ENCODE measurements at regions not wholly inside any gene's neighbourhood (a gene's known extent, or its start where the extent isn't known, plus 50 kb on each side); places are given as distances from the start of the nearest gene placed in this dataset.
A peak's percentile ranks its signal among the peaks of the same experiment; 100 is the strongest.
"Not testable (repeated sequence)": the region's sequence is repeated elsewhere in the genome, so short reads cannot be mapped to it uniquely, and the experiment has no call there.

DNA sequence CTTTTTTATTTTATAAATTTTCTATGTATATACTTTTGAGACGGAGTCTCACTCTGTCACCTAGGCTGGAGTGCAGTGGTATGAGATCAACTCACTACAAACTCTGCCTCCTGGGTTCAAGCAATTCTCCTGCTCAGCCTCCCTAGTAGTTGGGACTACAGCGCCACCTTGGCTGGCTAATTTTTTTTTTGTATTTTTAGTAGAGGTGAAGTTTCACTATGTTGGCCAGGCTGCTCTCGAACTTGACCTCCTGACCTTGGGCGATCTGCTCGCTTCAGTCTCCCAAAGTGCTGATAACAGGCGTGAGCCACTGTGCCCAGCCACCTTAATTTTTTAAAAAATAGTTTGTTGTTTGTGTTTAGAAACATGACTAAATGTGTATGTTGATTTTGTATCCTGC, 76.6 kb downstream of the FBXO4 start:
- H3K4me3 Mint-ChIP-seq = no peak overlapping the region
- DNase-seq (ENCODE audit: low spot score) (no peak), ATAC-seq (peak; percentile 71)
- peaks cover 21% of the 10 kb centered on the region for H3K9me3 Mint-ChIP-seq
- no peak overlapping the region for H3K27ac Mint-ChIP-seq
- ChIA-PET POLR2A (no interaction called here), CTCF (no interaction called here)
- H3K4me1 Mint-ChIP-seq = no peaks in the 10 kb centered on the region
- no peak for TF ChIP-seq FOXP1 (CRISPR knock-in tag; IDR thresholded peaks at IDR 0.05; ENCODE audit: borderline replicate concordance)
- TF ChIP-seq, protein P1, sequence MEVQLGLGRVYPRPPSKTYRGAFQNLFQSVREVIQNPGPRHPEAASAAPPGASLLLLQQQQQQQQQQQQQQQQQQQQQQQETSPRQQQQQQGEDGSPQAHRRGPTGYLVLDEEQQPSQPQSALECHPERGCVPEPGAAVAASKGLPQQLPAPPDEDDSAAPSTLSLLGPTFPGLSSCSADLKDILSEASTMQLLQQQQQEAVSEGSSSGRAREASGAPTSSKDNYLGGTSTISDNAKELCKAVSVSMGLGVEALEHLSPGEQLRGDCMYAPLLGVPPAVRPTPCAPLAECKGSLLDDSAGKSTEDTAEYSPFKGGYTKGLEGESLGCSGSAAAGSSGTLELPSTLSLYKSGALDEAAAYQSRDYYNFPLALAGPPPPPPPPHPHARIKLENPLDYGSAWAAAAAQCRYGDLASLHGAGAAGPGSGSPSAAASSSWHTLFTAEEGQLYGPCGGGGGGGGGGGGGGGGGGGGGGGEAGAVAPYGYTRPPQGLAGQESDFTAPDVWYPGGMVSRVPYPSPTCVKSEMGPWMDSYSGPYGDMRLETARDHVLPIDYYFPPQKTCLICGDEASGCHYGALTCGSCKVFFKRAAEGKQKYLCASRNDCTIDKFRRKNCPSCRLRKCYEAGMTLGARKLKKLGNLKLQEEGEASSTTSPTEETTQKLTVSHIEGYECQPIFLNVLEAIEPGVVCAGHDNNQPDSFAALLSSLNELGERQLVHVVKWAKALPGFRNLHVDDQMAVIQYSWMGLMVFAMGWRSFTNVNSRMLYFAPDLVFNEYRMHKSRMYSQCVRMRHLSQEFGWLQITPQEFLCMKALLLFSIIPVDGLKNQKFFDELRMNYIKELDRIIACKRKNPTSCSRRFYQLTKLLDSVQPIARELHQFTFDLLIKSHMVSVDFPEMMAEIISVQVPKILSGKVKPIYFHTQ (CRISPR knock-in tag; IDR thresholded peaks at IDR 0.05) = no peak
- TF ChIP-seq TCF7 (CRISPR knock-in tag; IDR thresholded peaks at IDR 0.05; ENCODE audit: low read depth) = no peak
- no peak for TF ChIP-seq HMGA2 (CRISPR knock-in tag; IDR thresholded peaks at IDR 0.05)
- no peak for TF ChIP-seq TEAD1 (CRISPR knock-in tag; IDR thresholded peaks at IDR 0.05)
- TF ChIP-seq, protein P2, sequence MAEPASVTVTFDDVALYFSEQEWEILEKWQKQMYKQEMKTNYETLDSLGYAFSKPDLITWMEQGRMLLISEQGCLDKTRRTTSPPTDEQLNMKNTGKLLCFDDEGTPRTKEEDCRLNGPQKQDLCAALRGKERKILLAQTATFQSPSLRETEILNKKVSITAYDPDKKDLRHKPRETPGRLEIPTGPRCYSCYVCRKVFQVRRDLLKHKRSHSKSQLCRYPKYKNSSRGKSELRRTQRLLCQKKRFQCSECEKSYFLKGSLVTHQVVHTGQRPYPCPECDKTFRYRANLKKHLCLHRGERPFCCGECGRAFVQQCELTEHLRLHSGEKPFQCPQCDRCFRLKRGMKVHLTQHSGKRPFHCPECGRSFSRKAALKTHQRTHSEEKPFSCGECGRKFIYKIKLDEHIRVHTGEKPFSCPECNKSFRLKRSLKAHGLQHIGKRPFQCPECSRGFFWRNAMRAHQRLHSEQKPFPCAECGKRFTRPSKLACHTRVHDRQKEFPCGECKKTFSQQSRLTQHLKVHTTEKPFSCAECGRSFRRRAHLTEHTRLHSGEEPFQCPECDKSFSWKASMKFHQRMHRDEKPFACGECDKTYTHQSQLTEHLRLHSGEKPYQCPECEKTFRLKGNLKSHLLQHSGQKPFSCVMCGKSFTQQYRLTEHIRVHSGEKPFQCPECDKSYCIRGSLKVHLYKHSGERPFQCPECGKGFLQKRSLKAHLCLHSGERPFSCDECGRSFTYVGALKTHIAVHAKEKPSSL (CRISPR knock-in tag; conservative IDR thresholded peaks at IDR 0.05) = no peak
- TF ChIP-seq, protein P3, sequence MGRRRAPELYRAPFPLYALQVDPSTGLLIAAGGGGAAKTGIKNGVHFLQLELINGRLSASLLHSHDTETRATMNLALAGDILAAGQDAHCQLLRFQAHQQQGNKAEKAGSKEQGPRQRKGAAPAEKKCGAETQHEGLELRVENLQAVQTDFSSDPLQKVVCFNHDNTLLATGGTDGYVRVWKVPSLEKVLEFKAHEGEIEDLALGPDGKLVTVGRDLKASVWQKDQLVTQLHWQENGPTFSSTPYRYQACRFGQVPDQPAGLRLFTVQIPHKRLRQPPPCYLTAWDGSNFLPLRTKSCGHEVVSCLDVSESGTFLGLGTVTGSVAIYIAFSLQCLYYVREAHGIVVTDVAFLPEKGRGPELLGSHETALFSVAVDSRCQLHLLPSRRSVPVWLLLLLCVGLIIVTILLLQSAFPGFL (CRISPR knock-in tag; IDR thresholded peaks at IDR 0.05; ENCODE audit: borderline replicate concordance) = no peak
- no peak for TF ChIP-seq GABPB1 (CRISPR knock-in tag; IDR thresholded peaks at IDR 0.05)
- TF ChIP-seq NR2C2 (CRISPR knock-in tag; IDR thresholded peaks at IDR 0.05) = no peak
- no peak for TF ChIP-seq ZNF263 (CRISPR knock-in tag; IDR thresholded peaks at IDR 0.05; ENCODE audit: low read depth)
- TF ChIP-seq, protein P4, sequence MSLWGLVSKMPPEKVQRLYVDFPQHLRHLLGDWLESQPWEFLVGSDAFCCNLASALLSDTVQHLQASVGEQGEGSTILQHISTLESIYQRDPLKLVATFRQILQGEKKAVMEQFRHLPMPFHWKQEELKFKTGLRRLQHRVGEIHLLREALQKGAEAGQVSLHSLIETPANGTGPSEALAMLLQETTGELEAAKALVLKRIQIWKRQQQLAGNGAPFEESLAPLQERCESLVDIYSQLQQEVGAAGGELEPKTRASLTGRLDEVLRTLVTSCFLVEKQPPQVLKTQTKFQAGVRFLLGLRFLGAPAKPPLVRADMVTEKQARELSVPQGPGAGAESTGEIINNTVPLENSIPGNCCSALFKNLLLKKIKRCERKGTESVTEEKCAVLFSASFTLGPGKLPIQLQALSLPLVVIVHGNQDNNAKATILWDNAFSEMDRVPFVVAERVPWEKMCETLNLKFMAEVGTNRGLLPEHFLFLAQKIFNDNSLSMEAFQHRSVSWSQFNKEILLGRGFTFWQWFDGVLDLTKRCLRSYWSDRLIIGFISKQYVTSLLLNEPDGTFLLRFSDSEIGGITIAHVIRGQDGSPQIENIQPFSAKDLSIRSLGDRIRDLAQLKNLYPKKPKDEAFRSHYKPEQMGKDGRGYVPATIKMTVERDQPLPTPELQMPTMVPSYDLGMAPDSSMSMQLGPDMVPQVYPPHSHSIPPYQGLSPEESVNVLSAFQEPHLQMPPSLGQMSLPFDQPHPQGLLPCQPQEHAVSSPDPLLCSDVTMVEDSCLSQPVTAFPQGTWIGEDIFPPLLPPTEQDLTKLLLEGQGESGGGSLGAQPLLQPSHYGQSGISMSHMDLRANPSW (CRISPR knock-in tag; conservative IDR thresholded peaks at IDR 0.05; ENCODE audit: low read depth) = no peak
- TF ChIP-seq, protein P5, sequence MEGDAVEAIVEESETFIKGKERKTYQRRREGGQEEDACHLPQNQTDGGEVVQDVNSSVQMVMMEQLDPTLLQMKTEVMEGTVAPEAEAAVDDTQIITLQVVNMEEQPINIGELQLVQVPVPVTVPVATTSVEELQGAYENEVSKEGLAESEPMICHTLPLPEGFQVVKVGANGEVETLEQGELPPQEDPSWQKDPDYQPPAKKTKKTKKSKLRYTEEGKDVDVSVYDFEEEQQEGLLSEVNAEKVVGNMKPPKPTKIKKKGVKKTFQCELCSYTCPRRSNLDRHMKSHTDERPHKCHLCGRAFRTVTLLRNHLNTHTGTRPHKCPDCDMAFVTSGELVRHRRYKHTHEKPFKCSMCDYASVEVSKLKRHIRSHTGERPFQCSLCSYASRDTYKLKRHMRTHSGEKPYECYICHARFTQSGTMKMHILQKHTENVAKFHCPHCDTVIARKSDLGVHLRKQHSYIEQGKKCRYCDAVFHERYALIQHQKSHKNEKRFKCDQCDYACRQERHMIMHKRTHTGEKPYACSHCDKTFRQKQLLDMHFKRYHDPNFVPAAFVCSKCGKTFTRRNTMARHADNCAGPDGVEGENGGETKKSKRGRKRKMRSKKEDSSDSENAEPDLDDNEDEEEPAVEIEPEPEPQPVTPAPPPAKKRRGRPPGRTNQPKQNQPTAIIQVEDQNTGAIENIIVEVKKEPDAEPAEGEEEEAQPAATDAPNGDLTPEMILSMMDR (IDR thresholded peaks at IDR 0.05) = no peak
- TF ChIP-seq IRF2 (CRISPR knock-in tag; IDR thresholded peaks at IDR 0.05; ENCODE audit: borderline replicate concordance, low read depth) = no peak
- TF ChIP-seq ATF1 (CRISPR knock-in tag; IDR thresholded peaks at IDR 0.05) = no peak
- TF ChIP-seq, protein P6, sequence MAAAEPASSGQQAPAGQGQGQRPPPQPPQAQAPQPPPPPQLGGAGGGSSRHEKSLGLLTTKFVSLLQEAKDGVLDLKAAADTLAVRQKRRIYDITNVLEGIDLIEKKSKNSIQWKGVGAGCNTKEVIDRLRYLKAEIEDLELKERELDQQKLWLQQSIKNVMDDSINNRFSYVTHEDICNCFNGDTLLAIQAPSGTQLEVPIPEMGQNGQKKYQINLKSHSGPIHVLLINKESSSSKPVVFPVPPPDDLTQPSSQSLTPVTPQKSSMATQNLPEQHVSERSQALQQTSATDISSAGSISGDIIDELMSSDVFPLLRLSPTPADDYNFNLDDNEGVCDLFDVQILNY (CRISPR knock-in tag; IDR thresholded peaks at IDR 0.05) = no peak
- TF ChIP-seq PRRX2 (CRISPR knock-in tag; IDR thresholded peaks at IDR 0.05) = no peak
- TF ChIP-seq, protein P7, sequence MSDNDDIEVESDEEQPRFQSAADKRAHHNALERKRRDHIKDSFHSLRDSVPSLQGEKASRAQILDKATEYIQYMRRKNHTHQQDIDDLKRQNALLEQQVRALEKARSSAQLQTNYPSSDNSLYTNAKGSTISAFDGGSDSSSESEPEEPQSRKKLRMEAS (CRISPR knock-in tag; IDR thresholded peaks at IDR 0.05) = no peak
- TF ChIP-seq, protein P8, sequence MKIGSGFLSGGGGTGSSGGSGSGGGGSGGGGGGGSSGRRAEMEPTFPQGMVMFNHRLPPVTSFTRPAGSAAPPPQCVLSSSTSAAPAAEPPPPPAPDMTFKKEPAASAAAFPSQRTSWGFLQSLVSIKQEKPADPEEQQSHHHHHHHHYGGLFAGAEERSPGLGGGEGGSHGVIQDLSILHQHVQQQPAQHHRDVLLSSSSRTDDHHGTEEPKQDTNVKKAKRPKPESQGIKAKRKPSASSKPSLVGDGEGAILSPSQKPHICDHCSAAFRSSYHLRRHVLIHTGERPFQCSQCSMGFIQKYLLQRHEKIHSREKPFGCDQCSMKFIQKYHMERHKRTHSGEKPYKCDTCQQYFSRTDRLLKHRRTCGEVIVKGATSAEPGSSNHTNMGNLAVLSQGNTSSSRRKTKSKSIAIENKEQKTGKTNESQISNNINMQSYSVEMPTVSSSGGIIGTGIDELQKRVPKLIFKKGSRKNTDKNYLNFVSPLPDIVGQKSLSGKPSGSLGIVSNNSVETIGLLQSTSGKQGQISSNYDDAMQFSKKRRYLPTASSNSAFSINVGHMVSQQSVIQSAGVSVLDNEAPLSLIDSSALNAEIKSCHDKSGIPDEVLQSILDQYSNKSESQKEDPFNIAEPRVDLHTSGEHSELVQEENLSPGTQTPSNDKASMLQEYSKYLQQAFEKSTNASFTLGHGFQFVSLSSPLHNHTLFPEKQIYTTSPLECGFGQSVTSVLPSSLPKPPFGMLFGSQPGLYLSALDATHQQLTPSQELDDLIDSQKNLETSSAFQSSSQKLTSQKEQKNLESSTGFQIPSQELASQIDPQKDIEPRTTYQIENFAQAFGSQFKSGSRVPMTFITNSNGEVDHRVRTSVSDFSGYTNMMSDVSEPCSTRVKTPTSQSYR (CRISPR knock-in tag; IDR thresholded peaks at IDR 0.05) = no peak
- TF ChIP-seq SP1 (CRISPR knock-in tag; conservative IDR thresholded peaks at IDR 0.05) = no peak
- no peak for TF ChIP-seq JAZF1 (CRISPR knock-in tag; IDR thresholded peaks at IDR 0.05)
- no peaks in the 10 kb centered on the region for H3K36me3 Mint-ChIP-seq
- H3K27me3 Mint-ChIP-seq (ENCODE audit: low read depth) = no peaks in the 10 kb centered on the region; the same call in 1 of the 2 replicates

DNA sequence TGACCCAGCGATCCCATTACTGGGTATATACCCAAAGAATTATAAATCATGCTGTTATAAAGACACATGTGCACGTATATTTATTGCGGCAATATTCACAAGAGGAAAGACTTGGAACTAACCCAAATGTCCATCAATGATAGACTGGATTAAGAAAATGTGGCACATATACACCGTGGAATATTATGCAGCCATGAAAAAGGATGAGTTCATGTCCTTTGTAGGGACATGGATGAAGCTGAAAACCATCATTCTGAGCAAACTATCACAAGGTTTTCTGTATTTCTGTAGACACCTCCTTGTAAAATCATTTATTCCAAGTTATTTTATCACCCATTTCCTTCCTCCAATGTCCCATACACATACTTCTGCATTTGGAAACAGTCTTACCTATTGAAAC, 78.8 kb downstream of the FBXO4 start:
- CTCF ChIA-PET; DNase-seq (ENCODE audit: low spot score); H3K4me1 Mint-ChIP-seq; H3K27ac Mint-ChIP-seq; ATAC-seq; H3K27me3 Mint-ChIP-seq (ENCODE audit: low read depth); H3K4me3 Mint-ChIP-seq; H3K9me3 Mint-ChIP-seq; H3K36me3 Mint-ChIP-seq; POLR2A ChIA-PET: not testable (repeated sequence)
